ENCODE measurements at regions not wholly inside any gene's neighbourhood (a gene's known extent, or its start where the extent isn't known, plus 50 kb on each side); places are given as distances from the start of the nearest gene placed in this dataset.

- DNase-seq, result no peak
Observed at GRCh38 chr5:89441965-89442364, 559.0 kb upstream of the MEF2C start.

- DNase-seq, result no peak
Observed at GRCh38 chr5:89440670-89441069, 557.7 kb upstream of the MEF2C start.

GRCh38 chr5:89437450-89438435, 554.8 kb upstream of the MEF2C start:
- DNase-seq, result no peak

GRCh38 chr5:89436464-89436863, 553.5 kb upstream of the MEF2C start:
- DNase-seq, result no peak

GRCh38 chr5:89435347-89435746, 552.4 kb upstream of the MEF2C start:
- DNase-seq, result no peak

- DNase-seq, result no peak
Observed at GRCh38 chr5:89428624-89429023, 545.6 kb upstream of the MEF2C start.

GRCh38 chr5:89425062-89425461, 542.1 kb upstream of the MEF2C start:
- no peak for DNase-seq

GRCh38 chr5:89421035-89421434, 538.1 kb upstream of the MEF2C start:
- DNase-seq, result no peak

GRCh38 chr5:89418407-89419085, 535.6 kb upstream of the MEF2C start:
- DNase-seq, result no peak

- DNase-seq, result no peak
Observed at GRCh38 chr5:89417990-89418389, 535.0 kb upstream of the MEF2C start.

- DNase-seq, result no peak
Observed at GRCh38 chr5:89417515-89417914, 534.5 kb upstream of the MEF2C start.

- no peak for DNase-seq
Observed at GRCh38 chr5:89411891-89412290, 528.9 kb upstream of the MEF2C start.

- DNase-seq, result no peak
Observed at GRCh38 chr5:89407054-89407453, 524.1 kb upstream of the MEF2C start.

- no peak for DNase-seq
Observed at GRCh38 chr5:89401659-89402058, 518.7 kb upstream of the MEF2C start.

GRCh38 chr5:89401012-89401411, 518.0 kb upstream of the MEF2C start:
- DNase-seq, result no peak

GRCh38 chr5:89399548-89399947, 516.6 kb upstream of the MEF2C start:
- no peak for DNase-seq

- DNase-seq, result no peak
Observed at GRCh38 chr5:89397096-89397495, 514.1 kb upstream of the MEF2C start.

GRCh38 chr5:89396278-89396954, 513.4 kb upstream of the MEF2C start:
- DNase-seq, result no peak

GRCh38 chr5:89395111-89395510, 512.1 kb upstream of the MEF2C start:
- DNase-seq, result no peak

GRCh38 chr5:89388872-89389271, 505.9 kb upstream of the MEF2C start:
- no peak for DNase-seq

GRCh38 chr5:89384391-89384790, 501.4 kb upstream of the MEF2C start:
- no peak for DNase-seq

GRCh38 chr5:89380635-89381034, 497.7 kb upstream of the MEF2C start:
- no peak for DNase-seq

GRCh38 chr5:89377767-89378455, 494.9 kb upstream of the MEF2C start:
- DNase-seq, result no peak
